ENCODE measurements at regions not wholly inside any gene's neighbourhood (a gene's known extent, or its start where the extent isn't known, plus 50 kb on each side); places are given as distances from the start of the nearest gene placed in this dataset.
"Not testable (repeated sequence)": the region's sequence is repeated elsewhere in the genome, so short reads cannot be mapped to it uniquely, and the experiment has no call there.

GRCh38 chr11:11725438-11725837 is 103.6 kb upstream of the GALNT18 start:
- intact Hi-C loops (cut with micrococcal nuclease) = no loop called here
- no peak for DNase-seq (ENCODE audit: low spot score)
- no peaks in the 10 kb centered on the region for H3K36me3 Mint-ChIP-seq (ENCODE audit: low read depth)
- H3K27me3 Mint-ChIP-seq (ENCODE audit: low read depth) = peaks cover 2% of the 10 kb centered on the region
- H3K4me1 Mint-ChIP-seq (ENCODE audit: low read depth) = no peaks in the 10 kb centered on the region
- no peaks in the 10 kb centered on the region for H3K9me3 Mint-ChIP-seq
- H3K4me3 Mint-ChIP-seq (ENCODE audit: low read depth) = no peak overlapping the region
- no peak overlapping the region for H3K27ac Mint-ChIP-seq

- no peak overlapping the region for H3K4me3 Mint-ChIP-seq (ENCODE audit: low read depth)
- peaks cover 2% of the 10 kb centered on the region for H3K27me3 Mint-ChIP-seq (ENCODE audit: low read depth)
- no peak for DNase-seq (ENCODE audit: low spot score)
- H3K36me3 Mint-ChIP-seq (ENCODE audit: low read depth) = no peaks in the 10 kb centered on the region
- intact Hi-C loops (cut with micrococcal nuclease) = no loop called here
- H3K27ac Mint-ChIP-seq = no peak overlapping the region
- no peaks in the 10 kb centered on the region for H3K4me1 Mint-ChIP-seq (ENCODE audit: low read depth)
- no peaks in the 10 kb centered on the region for H3K9me3 Mint-ChIP-seq
Observed at GRCh38 chr11:11724994-11725393, 103.2 kb upstream of the GALNT18 start.

GRCh38 chr11:11722861-11723260 is 101.1 kb upstream of the GALNT18 start:
- Mint-ChIP-seq H3K27me3 (ENCODE audit: low read depth) (peaks cover 3% of the 10 kb centered on the region), H3K36me3 (ENCODE audit: low read depth) (no peaks in the 10 kb centered on the region), H3K9me3 (no peaks in the 10 kb centered on the region), H3K4me1 (ENCODE audit: low read depth) (no peaks in the 10 kb centered on the region), H3K4me3 (ENCODE audit: low read depth) (no peak overlapping the region), H3K27ac (no peak overlapping the region)
- DNase-seq (ENCODE audit: low spot score) = no peak
- intact Hi-C loops (cut with micrococcal nuclease) = no loop called here

- H3K9me3 Mint-ChIP-seq = no peaks in the 10 kb centered on the region
- no peak for DNase-seq (ENCODE audit: low spot score)
- no peaks in the 10 kb centered on the region for H3K36me3 Mint-ChIP-seq (ENCODE audit: low read depth)
- H3K27me3 Mint-ChIP-seq (ENCODE audit: low read depth) = peaks cover 1% of the 10 kb centered on the region
- H3K27ac Mint-ChIP-seq = no peak overlapping the region
- no peaks in the 10 kb centered on the region for H3K4me1 Mint-ChIP-seq (ENCODE audit: low read depth)
- intact Hi-C loops (cut with micrococcal nuclease) = no loop called here
- no peak overlapping the region for H3K4me3 Mint-ChIP-seq (ENCODE audit: low read depth)
Observed at GRCh38 chr11:11722246-11722645, 100.4 kb upstream of the GALNT18 start.

- Mint-ChIP-seq H3K4me3 (ENCODE audit: low read depth) (no peak overlapping the region), H3K4me1 (ENCODE audit: low read depth) (no peaks in the 10 kb centered on the region), H3K27ac (no peak overlapping the region), H3K36me3 (ENCODE audit: low read depth) (no peaks in the 10 kb centered on the region), H3K27me3 (ENCODE audit: low read depth) (peaks cover 1% of the 10 kb centered on the region), H3K9me3 (peaks cover 8% of the 10 kb centered on the region)
- no peak for DNase-seq (ENCODE audit: low spot score)
- intact Hi-C loops (cut with micrococcal nuclease) = no loop called here
Observed at GRCh38 chr11:11718511-11718910, 96.7 kb upstream of the GALNT18 start.

GRCh38 chr11:11717064-11717725 is 95.4 kb upstream of the GALNT18 start:
- Mint-ChIP-seq H3K4me3 (ENCODE audit: low read depth) (no peak overlapping the region), H3K9me3 (peaks cover 8% of the 10 kb centered on the region), H3K27ac (no peak overlapping the region), H3K36me3 (ENCODE audit: low read depth) (no peaks in the 10 kb centered on the region), H3K27me3 (ENCODE audit: low read depth) (peaks cover 1% of the 10 kb centered on the region), H3K4me1 (ENCODE audit: low read depth) (no peaks in the 10 kb centered on the region)
- no peak for DNase-seq (ENCODE audit: low spot score)
- intact Hi-C loops (cut with micrococcal nuclease) = no loop called here

GRCh38 chr11:11715075-11715474 is 93.3 kb upstream of the GALNT18 start:
- H3K4me1 Mint-ChIP-seq (ENCODE audit: low read depth); H3K27ac Mint-ChIP-seq; H3K36me3 Mint-ChIP-seq (ENCODE audit: low read depth); H3K4me3 Mint-ChIP-seq (ENCODE audit: low read depth); H3K9me3 Mint-ChIP-seq; DNase-seq (ENCODE audit: low spot score); H3K27me3 Mint-ChIP-seq (ENCODE audit: low read depth); intact Hi-C loops (cut with micrococcal nuclease): not testable (repeated sequence)

- H3K27me3 Mint-ChIP-seq (ENCODE audit: low read depth) = peaks cover 8% of the 10 kb centered on the region
- peaks cover 3% of the 10 kb centered on the region for H3K9me3 Mint-ChIP-seq
- no peaks in the 10 kb centered on the region for H3K36me3 Mint-ChIP-seq (ENCODE audit: low read depth)
- no peak overlapping the region for H3K27ac Mint-ChIP-seq
- intact Hi-C loops (cut with micrococcal nuclease) = no loop called here
- H3K4me1 Mint-ChIP-seq (ENCODE audit: low read depth) = no peaks in the 10 kb centered on the region
- no peak for DNase-seq (ENCODE audit: low spot score)
- no peak overlapping the region for H3K4me3 Mint-ChIP-seq (ENCODE audit: low read depth)
Observed at GRCh38 chr11:11710556-11710955, 88.8 kb upstream of the GALNT18 start.

GRCh38 chr11:11709447-11710239 is 87.8 kb upstream of the GALNT18 start:
- no peaks in the 10 kb centered on the region for H3K4me1 Mint-ChIP-seq (ENCODE audit: low read depth)
- no peak for DNase-seq (ENCODE audit: low spot score)
- H3K36me3 Mint-ChIP-seq (ENCODE audit: low read depth) = no peaks in the 10 kb centered on the region
- H3K9me3 Mint-ChIP-seq = no peaks in the 10 kb centered on the region
- intact Hi-C loops (cut with micrococcal nuclease) = no loop called here
- no peak overlapping the region for H3K4me3 Mint-ChIP-seq (ENCODE audit: low read depth)
- peaks cover 8% of the 10 kb centered on the region for H3K27me3 Mint-ChIP-seq (ENCODE audit: low read depth)
- H3K27ac Mint-ChIP-seq = no peak overlapping the region

- no peaks in the 10 kb centered on the region for H3K9me3 Mint-ChIP-seq
- no peak overlapping the region for H3K27ac Mint-ChIP-seq
- H3K36me3 Mint-ChIP-seq (ENCODE audit: low read depth) = no peaks in the 10 kb centered on the region
- DNase-seq (ENCODE audit: low spot score) = no peak
- H3K4me1 Mint-ChIP-seq (ENCODE audit: low read depth) = no peaks in the 10 kb centered on the region
- intact Hi-C loops (cut with micrococcal nuclease) = no loop called here
- no peak overlapping the region for H3K4me3 Mint-ChIP-seq (ENCODE audit: low read depth)
- H3K27me3 Mint-ChIP-seq (ENCODE audit: low read depth) = peaks cover 8% of the 10 kb centered on the region
Observed at GRCh38 chr11:11708256-11708655, 86.5 kb upstream of the GALNT18 start.

- Mint-ChIP-seq H3K27me3 (ENCODE audit: low read depth) (peaks cover 10% of the 10 kb centered on the region), H3K4me1 (ENCODE audit: low read depth) (no peaks in the 10 kb centered on the region), H3K4me3 (ENCODE audit: low read depth) (no peak overlapping the region), H3K27ac (no peak overlapping the region), H3K9me3 (no peaks in the 10 kb centered on the region), H3K36me3 (ENCODE audit: low read depth) (no peaks in the 10 kb centered on the region)
- intact Hi-C loops (cut with micrococcal nuclease) = no loop called here
- DNase-seq (ENCODE audit: low spot score) = no peak
Observed at GRCh38 chr11:11706028-11706427, 84.2 kb upstream of the GALNT18 start.

GRCh38 chr11:11703885-11704284 is 82.1 kb upstream of the GALNT18 start:
- no peaks in the 10 kb centered on the region for H3K9me3 Mint-ChIP-seq
- intact Hi-C loops (cut with micrococcal nuclease) = no loop called here

GRCh38 chr11:11701070-11701469 is 79.3 kb upstream of the GALNT18 start:
- no peak overlapping the region for H3K4me3 Mint-ChIP-seq (ENCODE audit: low read depth)
- peaks cover 3% of the 10 kb centered on the region for H3K4me1 Mint-ChIP-seq (ENCODE audit: low read depth)
- no peaks in the 10 kb centered on the region for H3K36me3 Mint-ChIP-seq (ENCODE audit: low read depth)
- intact Hi-C loops (cut with micrococcal nuclease) = no loop called here
- H3K9me3 Mint-ChIP-seq = no peaks in the 10 kb centered on the region
- no peak for DNase-seq (ENCODE audit: low spot score)
- peaks cover 3% of the 10 kb centered on the region for H3K27me3 Mint-ChIP-seq (ENCODE audit: low read depth)
- H3K27ac Mint-ChIP-seq = no peak overlapping the region

More at GRCh38 chr11:11703885-11704284, 82.1 kb upstream of the GALNT18 start:
- Mint-ChIP-seq H3K36me3 (ENCODE audit: low read depth) (no peaks in the 10 kb centered on the region), H3K4me1 (ENCODE audit: low read depth) (no peaks in the 10 kb centered on the region), H3K27me3 (ENCODE audit: low read depth) (peaks cover 10% of the 10 kb centered on the region), H3K27ac (no peak overlapping the region), H3K4me3 (ENCODE audit: low read depth) (no peak overlapping the region)
- DNase-seq (ENCODE audit: low spot score) = no peak
